ENCODE measurements at regions not wholly inside any gene's neighbourhood (a gene's known extent, or its start where the extent isn't known, plus 50 kb on each side); places are given as distances from the start of the nearest gene placed in this dataset.
A peak's percentile ranks its signal among the peaks of the same experiment; 100 is the strongest.
"Not testable (repeated sequence)": the region's sequence is repeated elsewhere in the genome, so short reads cannot be mapped to it uniquely, and the experiment has no call there.

DNA sequence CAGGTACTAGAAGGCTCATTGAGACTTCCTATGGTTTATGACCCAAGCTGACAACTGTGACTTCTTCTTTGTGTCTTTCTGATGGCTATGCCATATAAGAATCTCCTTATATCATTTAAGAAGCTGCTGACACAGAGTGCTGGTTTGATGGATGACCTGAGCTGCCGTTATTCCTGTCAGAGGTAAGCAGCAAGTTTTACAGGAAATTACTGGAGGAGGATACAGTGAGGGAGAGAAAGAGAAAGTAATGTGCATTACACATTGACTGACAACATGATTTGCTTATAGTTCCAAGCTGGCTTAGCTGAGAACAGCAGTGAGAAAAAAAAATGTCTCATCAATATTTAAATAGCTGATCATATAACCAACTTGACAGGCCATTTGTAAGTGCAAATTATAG lies 981.4 kb downstream of the FSCB start:
- DNase-seq: no peak

GRCh38 chr14:43522901-43523300 lies 984.2 kb downstream of the FSCB start:
- DNase-seq: no peak

GRCh38 chr14:43522191-43522590 lies 984.9 kb downstream of the FSCB start:
- no peak for DNase-seq

- no peak for DNase-seq
Measured at GRCh38 chr14:43503508-43503907, 1003.6 kb downstream of the FSCB start.

DNA sequence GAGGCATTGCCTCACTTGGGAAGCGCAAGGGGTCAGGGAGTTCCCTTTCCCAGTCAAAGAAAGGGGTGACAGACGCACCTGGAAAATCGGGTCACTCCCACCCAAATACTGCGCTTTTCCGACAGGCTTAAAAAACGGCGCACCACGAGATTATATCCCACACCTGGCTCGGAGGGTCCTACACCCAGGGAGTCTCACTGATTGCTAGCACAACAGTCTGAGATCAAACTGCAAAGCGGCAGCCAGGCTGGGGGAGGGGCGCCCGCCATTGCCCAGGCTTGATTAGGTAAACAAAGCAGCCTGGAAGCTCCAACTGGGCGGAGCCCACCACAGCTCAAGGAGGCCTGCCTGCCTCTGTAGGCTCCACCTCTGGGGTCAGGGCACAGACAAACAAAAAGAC lies 1014.7 kb downstream of the FSCB start:
- not testable (repeated sequence) for DNase-seq

DNA sequence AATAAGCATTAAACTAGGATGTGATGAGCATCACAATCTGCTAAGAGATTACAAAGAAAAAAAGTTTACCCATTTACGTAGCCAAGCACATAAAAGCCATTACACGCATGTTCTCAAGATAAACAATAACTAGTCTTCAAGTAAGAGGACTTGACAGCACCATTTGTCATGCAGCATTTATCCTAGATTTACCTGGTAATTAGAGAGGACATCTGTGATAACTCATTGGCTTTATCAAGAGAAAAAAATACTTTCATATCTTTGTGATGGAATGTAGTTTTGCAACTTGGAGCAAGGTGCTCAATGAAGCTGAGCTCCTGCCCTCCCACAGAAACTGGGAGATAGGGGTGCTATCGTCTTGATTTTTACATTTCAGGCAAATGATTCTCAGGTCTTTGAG lies 1023.7 kb downstream of the FSCB start:
- no peak for DNase-seq

GRCh38 chr14:43481864-43482263 lies 1025.2 kb downstream of the FSCB start:
- no peak for DNase-seq

DNA sequence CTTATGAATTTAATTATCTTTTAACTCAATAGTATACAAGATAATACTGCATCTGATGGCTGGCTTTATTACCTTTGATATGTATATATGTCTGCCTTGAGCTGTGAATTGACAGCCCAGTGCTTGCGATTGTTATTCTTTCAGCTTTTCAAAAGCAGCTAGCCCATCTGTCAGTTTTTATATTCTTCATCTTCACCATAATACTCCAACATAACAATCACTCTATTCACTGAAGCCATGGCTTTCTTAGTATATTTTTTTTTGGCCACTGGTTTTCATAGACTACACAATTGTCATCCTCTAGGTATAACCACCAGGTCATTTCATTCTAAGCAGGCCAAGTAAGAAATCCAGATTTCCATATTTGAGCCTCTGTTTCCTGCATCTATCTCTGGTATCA lies 1026.1 kb downstream of the FSCB start:
- DNase-seq: no peak

GRCh38 chr14:43479596-43480195 lies 1027.4 kb downstream of the FSCB start:
- no peak for DNase-seq

- DNase-seq: no peak
Measured at GRCh38 chr14:43476822-43477221, 1030.3 kb downstream of the FSCB start.

DNA sequence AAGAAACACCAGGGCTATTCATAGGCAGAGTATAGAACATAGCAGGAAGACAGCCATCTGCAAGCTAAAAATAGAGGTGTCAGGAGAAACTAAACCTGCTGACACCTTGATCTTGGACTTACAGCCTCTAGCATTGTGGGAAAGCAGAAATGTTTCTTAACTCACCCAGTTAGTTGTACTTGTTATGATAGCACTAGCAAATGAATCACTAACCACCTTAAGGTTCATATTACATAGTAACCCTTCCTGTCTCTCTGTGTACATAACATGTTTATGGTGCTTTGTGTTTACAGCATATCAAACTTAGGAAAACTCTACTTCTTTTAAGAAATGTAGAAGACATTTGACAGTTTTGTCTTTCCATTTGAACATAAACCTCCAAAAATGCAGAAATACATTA lies 1031.3 kb downstream of the FSCB start:
- no peak for DNase-seq

DNA sequence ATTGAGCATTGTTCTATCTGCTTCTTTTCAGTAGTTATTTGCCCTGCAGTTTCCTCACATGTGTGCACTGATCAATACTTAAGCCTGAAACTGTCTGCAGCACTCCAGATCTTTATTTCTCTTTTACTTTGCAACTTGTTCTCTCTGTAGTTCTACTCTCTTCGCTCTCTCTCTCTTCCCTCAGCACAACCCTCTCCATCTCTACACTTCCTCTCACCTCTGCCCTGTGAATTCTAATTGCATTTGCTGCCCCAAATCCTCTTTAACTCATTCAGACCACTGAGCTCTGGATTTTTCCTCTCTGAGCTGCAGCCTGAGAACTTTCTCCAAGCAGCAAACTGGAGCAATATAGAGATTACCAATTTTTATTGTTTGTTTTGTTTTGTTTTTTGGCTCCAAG lies 1035.5 kb downstream of the FSCB start:
- no peak for DNase-seq

- no peak for DNase-seq
Measured at GRCh38 chr14:43464968-43465367, 1042.1 kb downstream of the FSCB start.

DNA sequence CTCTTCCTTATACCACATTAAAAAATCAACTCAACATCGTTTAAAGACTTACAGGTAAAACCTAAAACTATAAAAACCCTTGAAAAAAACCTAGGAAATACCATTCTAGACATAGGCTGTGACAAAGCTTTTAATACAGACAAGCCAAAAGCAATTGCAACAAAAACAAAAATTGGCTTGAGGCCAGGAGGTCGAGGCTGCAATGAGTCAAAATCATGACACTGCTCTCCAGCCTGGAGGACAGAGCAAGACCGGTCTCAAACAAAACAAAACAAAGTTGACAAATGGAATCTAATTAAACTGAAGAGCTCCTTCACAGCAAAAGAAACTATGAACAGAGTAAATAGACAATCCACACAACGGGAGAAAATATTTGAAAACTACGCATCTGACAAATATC lies 1057.8 kb downstream of the FSCB start:
- no peak for DNase-seq

DNA sequence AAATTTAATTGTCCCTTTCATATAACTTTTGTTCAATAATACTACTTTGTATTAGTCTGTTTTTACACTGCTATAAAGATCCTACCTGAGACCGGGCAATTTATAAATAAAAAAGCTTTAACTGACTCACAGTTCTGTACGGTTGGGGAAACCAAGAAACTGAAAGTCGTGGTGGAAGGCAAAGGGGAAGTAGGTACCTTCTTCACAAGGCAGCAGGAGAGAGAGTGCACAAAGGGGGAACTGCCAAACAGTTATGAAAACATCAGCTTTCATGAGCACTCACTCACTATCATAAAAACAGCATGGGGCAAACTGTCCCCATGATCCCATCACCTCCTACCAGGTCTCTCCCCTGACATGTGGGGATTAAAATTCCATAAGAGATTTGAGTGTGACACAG lies 1069.0 kb downstream of the FSCB start:
- DNase-seq: no peak

DNA sequence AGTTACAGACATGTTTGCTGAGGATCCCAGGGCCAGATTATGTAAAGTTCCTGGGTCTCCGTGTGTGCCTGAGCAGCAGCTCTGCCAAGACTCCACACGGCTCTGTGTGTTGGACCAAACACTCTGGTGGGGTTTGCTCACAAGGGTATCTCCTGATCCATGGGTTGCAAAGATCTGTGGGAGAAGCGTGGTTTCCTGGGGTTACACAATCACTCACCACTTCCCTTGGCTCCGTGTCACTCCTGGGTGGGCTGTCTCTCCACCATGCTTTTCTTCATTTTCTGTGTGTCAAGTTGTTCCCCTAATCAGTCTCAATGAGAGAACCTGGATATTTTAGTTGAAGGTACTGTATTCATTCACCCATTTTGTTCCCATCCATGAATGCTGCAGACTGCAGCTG lies 1088.8 kb downstream of the FSCB start:
- peak in 1 of 2 experiments; percentile 1 for DNase-seq

DNA sequence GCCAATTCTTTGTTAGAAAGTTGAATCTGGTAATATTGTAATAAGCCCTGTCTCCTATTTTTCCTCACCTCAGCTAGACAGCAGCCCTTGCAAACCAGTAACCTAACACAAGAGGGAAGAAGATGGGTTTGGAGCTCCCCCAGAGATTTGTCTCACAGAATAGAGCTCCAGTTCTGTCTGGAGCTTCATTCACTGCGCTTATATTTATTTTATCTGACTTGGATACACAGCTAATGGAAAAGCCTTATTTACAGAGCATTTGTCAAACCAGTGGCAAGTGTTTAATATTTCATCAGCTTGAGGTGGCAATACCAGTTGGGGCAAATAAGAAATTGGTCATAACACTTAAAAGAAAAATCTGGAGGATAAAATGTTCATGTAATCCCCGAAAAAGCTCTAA lies 1094.0 kb downstream of the FSCB start:
- DNase-seq: no peak

- DNase-seq: no peak
Measured at GRCh38 chr14:43411841-43412240, 1095.2 kb downstream of the FSCB start.

DNA sequence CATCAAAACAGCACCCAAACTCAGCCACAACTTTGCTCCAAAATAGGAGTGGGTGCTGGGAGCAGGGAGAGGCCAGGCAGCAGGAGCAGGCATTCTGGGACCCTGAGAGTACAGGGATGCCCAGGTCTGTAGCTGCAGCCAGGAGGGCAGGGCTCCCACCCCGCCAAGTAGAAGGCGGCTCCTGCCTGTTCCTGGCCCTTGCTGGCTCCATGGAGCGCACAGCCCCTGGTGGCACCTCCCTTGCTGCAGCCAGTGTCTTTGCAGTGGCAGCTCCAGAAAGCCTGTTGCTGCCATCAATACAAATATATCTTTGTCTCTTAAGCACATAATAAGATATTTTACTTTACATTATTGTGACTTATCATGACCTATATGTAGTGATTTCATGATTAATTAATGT lies 1096.5 kb downstream of the FSCB start:
- DNase-seq: no peak

GRCh38 chr14:43408472-43408871 lies 1098.6 kb downstream of the FSCB start:
- DNase-seq: no peak

GRCh38 chr14:43407706-43408105 lies 1099.4 kb downstream of the FSCB start:
- DNase-seq: no peak

- no peak for DNase-seq
Measured at GRCh38 chr14:43406931-43407330, 1100.2 kb downstream of the FSCB start.

DNA sequence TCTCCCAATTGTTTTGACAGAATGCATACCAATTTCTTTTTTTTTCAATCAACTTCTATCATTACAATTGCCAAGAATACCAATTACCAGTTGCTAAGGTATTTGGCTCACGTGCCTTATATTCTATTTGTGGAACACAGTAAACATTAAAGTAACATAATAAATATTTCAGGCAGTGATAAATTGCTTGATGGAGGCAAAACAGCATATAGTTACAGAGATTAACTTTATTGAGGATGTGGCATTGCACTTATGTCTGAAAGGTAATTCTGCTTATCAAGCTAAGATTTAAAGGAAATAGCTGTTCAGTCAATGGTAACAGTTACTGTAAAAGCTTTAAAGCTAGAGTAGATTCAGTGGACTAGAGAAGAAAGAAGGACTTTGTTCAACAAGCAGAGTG lies 1107.8 kb downstream of the FSCB start:
- DNase-seq: no peak

GRCh38 chr14:43370565-43370896 lies 1136.6 kb downstream of the FSCB start:
- not testable (repeated sequence) for DNase-seq

DNA sequence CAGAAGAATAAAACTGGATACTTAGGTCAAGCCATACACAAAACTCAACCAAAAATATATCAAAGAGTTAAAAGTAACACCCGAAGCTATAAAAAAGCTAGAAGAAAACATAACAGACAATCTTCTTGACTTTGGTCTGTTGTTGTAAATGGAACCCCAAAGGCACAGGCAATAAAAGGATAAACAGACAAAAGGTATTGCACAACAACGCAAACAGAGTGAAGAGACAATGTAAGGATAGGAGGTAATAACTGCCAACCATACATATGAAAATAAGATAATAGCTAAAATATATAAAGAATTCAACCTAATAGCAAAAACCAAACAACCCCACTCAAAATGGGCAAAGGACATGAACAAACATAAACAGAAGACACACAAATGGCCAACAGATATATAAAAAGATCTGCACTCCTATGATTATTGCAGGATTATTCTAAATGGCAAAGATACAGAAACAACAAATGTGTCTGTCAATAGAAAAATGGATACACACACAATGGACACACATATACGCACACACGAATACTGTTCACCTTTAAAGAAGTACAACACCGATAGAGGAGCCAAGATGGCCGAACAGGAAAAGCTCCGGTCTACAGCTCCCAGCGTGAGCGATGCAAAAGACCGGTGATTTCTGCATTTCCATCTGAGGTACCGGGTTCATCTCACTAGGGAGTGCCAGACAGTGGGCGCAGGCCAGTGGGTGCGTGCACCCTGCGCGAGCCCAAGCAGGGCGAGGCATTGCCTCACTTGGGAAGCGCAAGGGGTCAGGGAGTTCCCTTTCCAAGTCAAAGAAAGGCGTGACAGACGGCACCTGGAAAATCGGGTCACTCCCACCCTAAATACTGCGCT lies 1137.1 kb downstream of the FSCB start:
- DNase-seq: no peak
